Colonic mucosa (tissue), 4 donors: ENCODE measurements at regions not wholly inside any gene's neighbourhood (a gene's known extent, or its start where the extent isn't known, plus 50 kb on each side); places are given as distances from the start of the nearest gene placed in this dataset.

Experiments
- DNase-seq: peaks from one replicate; pipeline ENCODE4 v3.0.0-alpha.2; 2020
- H3K27ac ChIP-seq: fragments of 200-600 bp; one replicate; pipeline ENCODE4 v1.8.0; 2021
- H3K27me3 ChIP-seq: fragments of 200-600 bp; one replicate; pipeline ENCODE4 v1.8.0; 2021
- H3K36me3 ChIP-seq: fragments of 200-600 bp; one replicate; pipeline ENCODE4 v1.8.0; 2021
- H3K4me1 ChIP-seq: fragments of 200-600 bp; one replicate; pipeline ENCODE4 v1.8.0; 2021; ENCODE audit warnings: mild to moderate bottlenecking
- H3K4me3 ChIP-seq: fragments of 200-600 bp; one replicate; pipeline ENCODE4 v1.8.0; 2021
- H3K9ac ChIP-seq, 2 donors: one replicate each; pipeline ENCODE4 v1.7.0; 2013; ENCODE audit warnings: control low read depth in 2 of 2, low read depth in 2 of 2, low read length in 2 of 2
- H3K9me3 ChIP-seq: fragments of 200-600 bp; one replicate; pipeline ENCODE4 v1.8.0; 2021
- CTCF ChIP-seq: fragments of 200-600 bp; IDR thresholded peaks from one replicate; pipeline ENCODE4 v1.8.0; 2022; ENCODE audit warnings: antibody characterized with exemption, mild to moderate bottlenecking
- intact Hi-C: fragments of 100-400 bp; cut with DNase I; formaldehyde crosslinking; loops from one replicate; pipeline ENCODE4 v1.14.1; 2022
- donor health status: healthy.
- donor health status: DM: no; HTN: no; CAD: no.
- donor health status: DM: no; HTN: no; CAD: no.

DNA sequence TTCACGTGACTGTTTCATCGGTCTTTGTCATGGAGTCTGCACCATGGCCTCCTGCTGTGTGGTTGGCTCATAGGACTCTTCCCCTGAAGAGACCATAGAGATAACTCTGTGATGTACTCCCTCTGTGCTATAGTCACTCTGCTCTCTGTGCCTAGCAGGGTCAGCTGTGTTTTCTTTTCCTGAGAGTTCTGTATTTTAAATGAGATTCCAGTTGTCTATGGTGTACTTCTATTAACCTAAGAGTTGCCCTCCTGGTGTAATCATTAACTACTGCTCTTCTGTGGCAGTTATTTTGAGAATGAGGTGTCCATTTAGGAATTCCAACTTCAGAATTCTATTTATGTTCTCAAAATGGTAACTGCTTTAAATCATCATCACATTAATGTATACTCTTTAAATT lies 114.5 kb upstream of the ARPP21 start:
- intact Hi-C loops: no loop called here
- no peak overlapping the region for H3K4me3 ChIP-seq
- H3K27me3 ChIP-seq: no peaks in the 10 kb centered on the region
- H3K36me3 ChIP-seq: no peaks in the 10 kb centered on the region
- no peaks in the 10 kb centered on the region for H3K9me3 ChIP-seq
- no peaks in the 10 kb centered on the region for H3K4me1 ChIP-seq
- no peak overlapping the region for H3K27ac ChIP-seq
- H3K9ac ChIP-seq: no peak overlapping the region
- no peak for DNase-seq
- TF ChIP-seq CTCF: no peak

DNA sequence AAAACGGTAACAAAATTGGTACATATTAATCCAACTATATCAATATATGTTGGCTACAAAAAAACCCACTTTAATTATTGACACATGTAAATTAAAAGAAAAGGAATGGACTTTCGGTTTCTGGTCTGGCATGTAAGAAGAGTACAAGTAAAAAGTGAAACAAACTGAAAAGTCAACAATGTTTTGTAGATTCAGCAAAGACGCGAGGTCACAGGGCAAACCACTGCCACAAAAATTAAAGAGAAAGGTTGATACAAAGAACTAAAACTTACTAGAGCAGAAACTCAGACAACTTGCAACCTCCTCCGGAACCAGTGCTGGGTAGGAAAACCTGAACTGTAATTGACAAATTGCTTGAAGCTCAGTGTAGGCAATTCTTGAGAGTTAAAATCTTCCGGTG lies 110.6 kb upstream of the ARPP21 start:
- H3K27ac ChIP-seq: no peak overlapping the region
- no peak overlapping the region for H3K9ac ChIP-seq
- H3K4me1 ChIP-seq: no peaks in the 10 kb centered on the region
- no peaks in the 10 kb centered on the region for H3K9me3 ChIP-seq
- TF ChIP-seq CTCF: no peak
- DNase-seq: no peak
- H3K36me3 ChIP-seq: no peaks in the 10 kb centered on the region
- H3K4me3 ChIP-seq: no peak overlapping the region
- intact Hi-C loops: no loop called here
- H3K27me3 ChIP-seq: no peaks in the 10 kb centered on the region

- Histone ChIP-seq H3K27ac (no peak overlapping the region), H3K9ac (no peak overlapping the region), H3K4me3 (no peak overlapping the region), H3K27me3 (no peaks in the 10 kb centered on the region), H3K4me1 (no peaks in the 10 kb centered on the region), H3K9me3 (no peaks in the 10 kb centered on the region), H3K36me3 (no peaks in the 10 kb centered on the region)
- intact Hi-C loops: no loop called here
- DNase-seq: no peak
- no peak for TF ChIP-seq CTCF
Measured at GRCh38 chr3:35529337-35529736, 110.0 kb upstream of the ARPP21 start.

DNA sequence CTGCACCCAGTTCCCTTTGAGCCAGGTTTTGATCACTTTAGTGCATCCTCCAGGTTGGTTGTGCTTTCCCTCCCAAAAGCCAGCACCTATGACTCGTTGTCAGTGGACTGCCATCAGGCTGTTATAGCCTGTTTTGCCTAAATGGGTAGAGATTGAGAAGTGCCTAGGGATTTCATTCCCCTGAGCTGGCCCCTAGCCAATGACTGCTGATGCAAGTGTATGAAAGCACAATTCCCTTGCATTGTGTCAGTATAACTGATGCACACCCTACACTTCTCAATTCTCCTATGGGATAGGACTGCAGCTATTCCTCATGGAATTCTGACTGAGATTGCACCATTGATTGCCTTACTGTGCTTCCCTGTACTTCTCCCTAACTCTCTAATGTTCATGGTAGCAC lies 102.1 kb upstream of the ARPP21 start:
- H3K9ac ChIP-seq: no peak overlapping the region
- no peak for TF ChIP-seq CTCF
- H3K27me3 ChIP-seq: no peaks in the 10 kb centered on the region
- H3K4me3 ChIP-seq: no peak overlapping the region
- DNase-seq: no peak
- no peaks in the 10 kb centered on the region for H3K9me3 ChIP-seq
- H3K4me1 ChIP-seq: no peaks in the 10 kb centered on the region
- no peak overlapping the region for H3K27ac ChIP-seq
- no peaks in the 10 kb centered on the region for H3K36me3 ChIP-seq
- intact Hi-C loops: no loop called here

DNA sequence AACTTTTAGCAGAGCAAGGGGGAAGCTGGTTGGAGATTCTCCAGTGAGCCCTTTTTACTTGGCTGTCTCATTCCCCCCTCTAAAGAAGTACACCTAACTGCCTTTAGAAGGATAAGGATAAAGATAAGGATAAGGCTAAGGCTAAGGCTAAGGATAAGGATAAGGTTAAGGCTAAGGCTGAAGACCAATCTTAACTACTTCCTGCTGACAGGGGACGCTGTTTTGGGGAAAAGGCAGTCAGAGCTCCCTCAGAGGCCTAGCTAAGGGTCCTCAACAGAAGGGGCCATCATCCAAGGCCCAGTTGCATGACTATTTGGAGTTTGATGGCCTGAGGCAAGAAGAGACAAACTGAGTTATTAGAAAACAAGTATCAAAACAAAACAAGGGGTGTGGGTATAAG lies 94.3 kb upstream of the ARPP21 start:
- no peaks in the 10 kb centered on the region for H3K9me3 ChIP-seq
- no peak overlapping the region for H3K27ac ChIP-seq
- no peak overlapping the region for H3K9ac ChIP-seq
- DNase-seq: no peak
- H3K4me3 ChIP-seq: no peak overlapping the region
- intact Hi-C loops: no loop called here
- TF ChIP-seq CTCF: no peak
- H3K27me3 ChIP-seq: no peaks in the 10 kb centered on the region
- H3K4me1 ChIP-seq: no peaks in the 10 kb centered on the region
- no peaks in the 10 kb centered on the region for H3K36me3 ChIP-seq

DNA sequence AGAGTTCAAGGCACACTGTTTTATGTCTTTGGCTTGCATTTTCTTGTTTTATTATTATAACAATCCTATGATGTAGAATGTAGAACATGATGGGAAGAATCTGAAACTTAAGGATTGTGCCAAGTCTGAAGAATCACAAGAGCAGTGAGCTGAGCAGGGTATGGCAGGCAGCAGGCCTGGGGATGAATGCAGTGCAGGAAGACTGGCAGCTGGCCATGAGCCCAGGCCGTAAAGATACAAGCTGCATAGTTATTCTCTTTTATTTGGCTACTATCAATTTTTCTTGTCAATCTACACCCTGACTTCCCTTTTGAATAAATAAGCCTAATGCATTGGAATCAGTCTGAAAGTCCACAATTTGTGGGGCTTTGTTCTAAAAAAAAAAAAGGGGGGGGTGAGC lies 89.6 kb upstream of the ARPP21 start:
- intact Hi-C loops: no loop called here
- no peak overlapping the region for H3K27ac ChIP-seq
- no peaks in the 10 kb centered on the region for H3K4me1 ChIP-seq
- no peak for TF ChIP-seq CTCF
- H3K4me3 ChIP-seq: no peak overlapping the region
- no peak overlapping the region for H3K9ac ChIP-seq
- H3K9me3 ChIP-seq: no peaks in the 10 kb centered on the region
- H3K36me3 ChIP-seq: no peaks in the 10 kb centered on the region
- H3K27me3 ChIP-seq: no peaks in the 10 kb centered on the region
- no peak for DNase-seq
